Ovary (tissue), 1 donor: ENCODE measurements at regions not wholly inside any gene's neighbourhood (a gene's known extent, or its start where the extent isn't known, plus 50 kb on each side); places are given as distances from the start of the nearest gene placed in this dataset.

Experiments used
- EP300 ChIP-seq: sonication (generic); formaldehyde crosslinking; IDR thresholded peaks from one replicate; pipeline ENCODE4 v1.6.1; 2017; ENCODE audit warnings: antibody characterized with exemption
- POLR2A ChIP-seq: fragments of 450-650 bp; IDR thresholded peaks from one replicate; pipeline ENCODE4 v1.6.1; 2017; ENCODE audit warnings: antibody characterized with exemption, mild to moderate bottlenecking, moderate library complexity

DNA sequence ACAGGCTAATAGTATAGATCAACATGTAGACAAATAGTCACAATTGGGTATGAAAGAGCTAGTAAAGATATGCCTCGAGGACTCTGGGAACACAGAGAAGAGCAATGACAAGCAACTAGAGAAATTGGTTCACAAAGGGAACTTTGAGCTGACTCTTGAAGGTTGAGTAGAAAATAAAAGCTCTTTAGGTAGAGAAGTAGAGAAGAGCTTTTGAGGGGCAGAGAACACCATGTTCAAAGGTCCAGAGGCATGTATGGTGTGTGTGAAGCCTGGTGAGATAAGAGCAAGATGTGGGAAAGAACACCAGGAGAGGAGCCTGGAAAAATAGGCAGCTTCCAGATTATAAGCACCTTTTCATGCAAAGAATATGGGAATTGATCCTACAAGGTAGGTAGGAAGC lies 109.7 kb upstream of the MAGI3 start:
- TF ChIP-seq EP300 (no peak), POLR2A (no peak)
